Hematopoietic multipotent progenitor cell treated with erythropoietin and hydrocortisone succinate and interleukin-3 and kit ligand, for 17 days (in vitro differentiated cells): ENCODE measurements at regions not wholly inside any gene's neighbourhood (a gene's known extent, or its start where the extent isn't known, plus 50 kb on each side); places are given as distances from the start of the nearest gene placed in this dataset.
"Not testable (repeated sequence)": the region's sequence is repeated elsewhere in the genome, so short reads cannot be mapped to it uniquely, and the experiment has no call there.

Source experiments
- DNase-seq: peaks from one replicate; pipeline ENCODE4 v3.0.0-alpha.2; 2015; ENCODE audit warnings: low spot score

- no peak for DNase-seq
Measured at GRCh38 chr9:129412814-129413536, 207.9 kb downstream of the C9orf50 start.

- DNase-seq, result not testable (repeated sequence)
Measured at GRCh38 chr9:129412176-129412813, 208.6 kb downstream of the C9orf50 start.

GRCh38 chr9:129411501-129412175 is 209.3 kb downstream of the C9orf50 start:
- DNase-seq, result no peak

GRCh38 chr9:129410226-129410625 is 210.7 kb downstream of the C9orf50 start:
- DNase-seq, result no peak

- DNase-seq, result no peak
Measured at GRCh38 chr9:129408535-129409215, 212.2 kb downstream of the C9orf50 start.

- no peak for DNase-seq
Measured at GRCh38 chr9:129407905-129408452, 212.9 kb downstream of the C9orf50 start.

GRCh38 chr9:129406278-129407225 is 214.3 kb downstream of the C9orf50 start:
- peak; percentile 13 for DNase-seq

- no peak for DNase-seq
Measured at GRCh38 chr9:129405827-129406213, 215.1 kb downstream of the C9orf50 start.

GRCh38 chr9:129405089-129405826 is 215.6 kb downstream of the C9orf50 start:
- no peak for DNase-seq

- no peak for DNase-seq
Measured at GRCh38 chr9:129404621-129405020, 216.3 kb downstream of the C9orf50 start.

- no peak for DNase-seq
Measured at GRCh38 chr9:129403779-129404620, 216.9 kb downstream of the C9orf50 start.

GRCh38 chr9:129402931-129403778 is 217.7 kb downstream of the C9orf50 start:
- no peak for DNase-seq

- no peak for DNase-seq
Measured at GRCh38 chr9:129402371-129402739, 218.5 kb downstream of the C9orf50 start.

- DNase-seq, result no peak
Measured at GRCh38 chr9:129401623-129402370, 219.1 kb downstream of the C9orf50 start.

GRCh38 chr9:129400971-129401622 is 219.8 kb downstream of the C9orf50 start:
- DNase-seq, result no peak

- no peak for DNase-seq
Measured at GRCh38 chr9:129400001-129400970, 220.6 kb downstream of the C9orf50 start.
